ENCODE measurements at regions not wholly inside any gene's neighbourhood (a gene's known extent, or its start where the extent isn't known, plus 50 kb on each side); places are given as distances from the start of the nearest gene placed in this dataset.

DNA sequence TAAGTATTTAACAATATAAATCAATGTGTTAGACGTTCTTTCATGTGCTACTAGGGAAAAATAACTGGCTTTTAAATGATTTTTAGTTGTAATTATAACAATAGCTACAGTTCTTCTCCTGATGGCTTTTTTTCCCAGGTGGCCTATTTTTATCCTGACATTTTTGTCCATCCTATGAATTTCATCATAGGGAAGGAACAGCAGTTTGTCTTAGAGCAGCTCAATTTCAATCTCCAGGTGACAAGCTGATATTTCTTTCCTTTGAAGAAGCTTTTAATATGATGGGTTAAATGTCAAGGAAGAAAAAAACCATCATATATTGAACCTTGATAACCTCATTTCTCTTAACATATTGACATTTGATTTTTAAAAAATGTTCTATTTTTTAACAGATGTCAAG is 163.0 kb upstream of the AGA start:
- TF ChIP-seq, protein P1, sequence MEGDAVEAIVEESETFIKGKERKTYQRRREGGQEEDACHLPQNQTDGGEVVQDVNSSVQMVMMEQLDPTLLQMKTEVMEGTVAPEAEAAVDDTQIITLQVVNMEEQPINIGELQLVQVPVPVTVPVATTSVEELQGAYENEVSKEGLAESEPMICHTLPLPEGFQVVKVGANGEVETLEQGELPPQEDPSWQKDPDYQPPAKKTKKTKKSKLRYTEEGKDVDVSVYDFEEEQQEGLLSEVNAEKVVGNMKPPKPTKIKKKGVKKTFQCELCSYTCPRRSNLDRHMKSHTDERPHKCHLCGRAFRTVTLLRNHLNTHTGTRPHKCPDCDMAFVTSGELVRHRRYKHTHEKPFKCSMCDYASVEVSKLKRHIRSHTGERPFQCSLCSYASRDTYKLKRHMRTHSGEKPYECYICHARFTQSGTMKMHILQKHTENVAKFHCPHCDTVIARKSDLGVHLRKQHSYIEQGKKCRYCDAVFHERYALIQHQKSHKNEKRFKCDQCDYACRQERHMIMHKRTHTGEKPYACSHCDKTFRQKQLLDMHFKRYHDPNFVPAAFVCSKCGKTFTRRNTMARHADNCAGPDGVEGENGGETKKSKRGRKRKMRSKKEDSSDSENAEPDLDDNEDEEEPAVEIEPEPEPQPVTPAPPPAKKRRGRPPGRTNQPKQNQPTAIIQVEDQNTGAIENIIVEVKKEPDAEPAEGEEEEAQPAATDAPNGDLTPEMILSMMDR (IDR thresholded peaks at IDR 0.05), result no peak
- TF ChIP-seq POLR2A (IDR thresholded peaks at IDR 0.05), result no peak

Data from heart left ventricle (tissue), 13 donors.